ENCODE measurements at regions not wholly inside any gene's neighbourhood (a gene's known extent, or its start where the extent isn't known, plus 50 kb on each side); places are given as distances from the start of the nearest gene placed in this dataset.

GRCh38 chr3:17882981-17883380, 140.6 kb upstream of the TBC1D5 start:
- Histone ChIP-seq H3K4me2 (ENCODE audit: low read length) (no peak overlapping the region), H2AFZ (ENCODE audit: low read length) (no peak overlapping the region), H4K20me1 (ENCODE audit: insufficient read depth, low read length) (no peaks in the 10 kb centered on the region), H3K36me3 (ENCODE audit: insufficient read depth, low read length) (no peaks in the 10 kb centered on the region), H3K9me3 (ENCODE audit: low read length) (no peaks in the 10 kb centered on the region), H3K79me2 (ENCODE audit: insufficient read depth, low read depth, low read length) (no peaks in the 10 kb centered on the region), H3K4me3 (ENCODE audit: low read depth, low read length, poor library complexity, severe bottlenecking) (no peak overlapping the region), H3K4me1 (ENCODE audit: insufficient read depth, low read length, poor library complexity, severe bottlenecking) (no peaks in the 10 kb centered on the region), H3K9me2 (ENCODE audit: insufficient read depth, low read length) (no peaks in the 10 kb centered on the region), H3K27ac (ENCODE audit: low read depth, low read length, poor library complexity, severe bottlenecking) (no peak overlapping the region)
- POLR2A ChIA-PET, result no interaction called here
- BruUV-seq (replicated peaks), result no TSS peak
- intact Hi-C loops (cut with micrococcal nuclease; ENCODE audit: unreplicated experiment), result no loop called here
- DNase-seq (ENCODE audit: low spot score), result no peak
- CTCF ChIA-PET (ENCODE audit: unreplicated experiment), result no interaction called here
- TF ChIP-seq EZH2phosphoT487 (IDR thresholded peaks at IDR 0.05; ENCODE audit: borderline replicate concordance, low read depth, low read length) (no peak), CTCF (conservative IDR thresholded peaks at IDR 0.05; ENCODE audit: low read length) (no peak)

DNA sequence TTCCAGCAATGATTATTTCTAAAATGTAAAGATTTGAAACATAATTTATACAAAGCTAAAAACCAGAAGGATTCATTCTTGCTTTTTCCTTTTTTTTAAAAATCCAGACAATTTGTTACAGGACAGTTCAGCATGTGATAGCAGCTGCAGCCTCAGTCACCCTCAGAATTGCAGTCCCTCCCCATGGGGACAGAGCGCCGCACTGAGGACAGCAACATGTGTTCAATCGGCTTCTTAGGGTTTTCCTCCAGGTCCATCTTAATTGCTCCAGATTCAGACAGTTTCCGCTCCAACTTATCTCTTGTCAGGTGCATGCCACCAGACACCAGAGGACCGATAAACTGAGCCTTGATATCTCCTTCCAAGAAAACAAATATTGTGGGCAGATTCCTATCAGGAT, 134.9 kb upstream of the TBC1D5 start:
- no TSS peak for BruUV-seq (replicated peaks)
- TF ChIP-seq EZH2phosphoT487 (IDR thresholded peaks at IDR 0.05; ENCODE audit: borderline replicate concordance, low read depth, low read length), result no peak
- TF ChIP-seq CTCF (conservative IDR thresholded peaks at IDR 0.05; ENCODE audit: low read length), result no peak
- Histone ChIP-seq H2AFZ (ENCODE audit: low read length) (no peak overlapping the region), H3K9me3 (ENCODE audit: low read length) (no peaks in the 10 kb centered on the region), H4K20me1 (ENCODE audit: insufficient read depth, low read length) (no peaks in the 10 kb centered on the region), H3K36me3 (ENCODE audit: insufficient read depth, low read length) (no peaks in the 10 kb centered on the region), H3K79me2 (ENCODE audit: insufficient read depth, low read depth, low read length) (no peaks in the 10 kb centered on the region), H3K4me3 (ENCODE audit: low read depth, low read length, poor library complexity, severe bottlenecking) (no peak overlapping the region), H3K4me1 (ENCODE audit: insufficient read depth, low read length, poor library complexity, severe bottlenecking) (no peaks in the 10 kb centered on the region), H3K4me2 (ENCODE audit: low read length) (no peak overlapping the region), H3K9me2 (ENCODE audit: insufficient read depth, low read length) (no peaks in the 10 kb centered on the region), H3K27ac (ENCODE audit: low read depth, low read length, poor library complexity, severe bottlenecking) (no peak overlapping the region)
- CTCF ChIA-PET (ENCODE audit: unreplicated experiment), result no interaction called here
- intact Hi-C loops (cut with micrococcal nuclease; ENCODE audit: unreplicated experiment), result no loop called here
- DNase-seq (ENCODE audit: low spot score), result no peak
- POLR2A ChIA-PET, result interaction anchor here (0.6 to 0.8 kb wide), 3 partner anchors 90 to 454 kb away, joined by 3 to 4 read pairs (median 3); no protein-coding TSS in a partner anchor

- Histone ChIP-seq H3K4me2 (ENCODE audit: low read length) (no peak overlapping the region), H4K20me1 (ENCODE audit: insufficient read depth, low read length) (no peaks in the 10 kb centered on the region), H3K9me3 (ENCODE audit: low read length) (no peaks in the 10 kb centered on the region), H3K36me3 (ENCODE audit: insufficient read depth, low read length) (no peaks in the 10 kb centered on the region), H3K4me3 (ENCODE audit: low read depth, low read length, poor library complexity, severe bottlenecking) (no peak overlapping the region), H3K79me2 (ENCODE audit: insufficient read depth, low read depth, low read length) (no peaks in the 10 kb centered on the region), H3K4me1 (ENCODE audit: insufficient read depth, low read length, poor library complexity, severe bottlenecking) (no peaks in the 10 kb centered on the region), H2AFZ (ENCODE audit: low read length) (no peak overlapping the region), H3K9me2 (ENCODE audit: insufficient read depth, low read length) (no peaks in the 10 kb centered on the region), H3K27ac (ENCODE audit: low read depth, low read length, poor library complexity, severe bottlenecking) (no peak overlapping the region)
- DNase-seq (ENCODE audit: low spot score), result no peak
- no TSS peak for BruUV-seq (replicated peaks)
- TF ChIP-seq EZH2phosphoT487 (IDR thresholded peaks at IDR 0.05; ENCODE audit: borderline replicate concordance, low read depth, low read length), result no peak
- TF ChIP-seq CTCF (conservative IDR thresholded peaks at IDR 0.05; ENCODE audit: low read length), result no peak
- ChIA-PET POLR2A (interaction anchor here (0.7 to 1.1 kb wide), 3 partner anchors 12 to 572 kb away, joined by 3 to 4 read pairs (median 3); no protein-coding TSS in a partner anchor), CTCF (ENCODE audit: unreplicated experiment) (no interaction called here)
- intact Hi-C loops (cut with micrococcal nuclease; ENCODE audit: unreplicated experiment), result no loop called here
These were observed 132.2 kb upstream of the TBC1D5 start for GRCh38 chr3:17874636-17875035.
